ENCODE measurements at regions not wholly inside any gene's neighbourhood (a gene's known extent, or its start where the extent isn't known, plus 50 kb on each side); places are given as distances from the start of the nearest gene placed in this dataset.
"Not testable (repeated sequence)": the region's sequence is repeated elsewhere in the genome, so short reads cannot be mapped to it uniquely, and the experiment has no call there.

- no peak for DNase-seq (ENCODE audit: low spot score)
These were observed 295.7 kb downstream of the TUSC7 start for GRCh38 chr3:117005274-117005673.

GRCh38 chr3:117005911-117006522 lies 296.4 kb downstream of the TUSC7 start:
- no peak for DNase-seq (ENCODE audit: low spot score)

GRCh38 chr3:117010318-117010717 lies 300.7 kb downstream of the TUSC7 start:
- DNase-seq (ENCODE audit: low spot score): no peak

GRCh38 chr3:117011687-117012250 lies 302.2 kb downstream of the TUSC7 start:
- no peak for DNase-seq (ENCODE audit: low spot score)

- DNase-seq (ENCODE audit: low spot score): no peak
These were observed 306.8 kb downstream of the TUSC7 start for GRCh38 chr3:117016378-117016777.

- no peak for DNase-seq (ENCODE audit: low spot score)
These were observed 307.7 kb downstream of the TUSC7 start for GRCh38 chr3:117017135-117017894.

GRCh38 chr3:117018655-117019054 lies 309.1 kb downstream of the TUSC7 start:
- DNase-seq (ENCODE audit: low spot score): no peak

- DNase-seq (ENCODE audit: low spot score): no peak
These were observed 309.6 kb downstream of the TUSC7 start for GRCh38 chr3:117019082-117019713.

- no peak for DNase-seq (ENCODE audit: low spot score)
These were observed 316.8 kb downstream of the TUSC7 start for GRCh38 chr3:117026401-117026800.

GRCh38 chr3:117035745-117036144 lies 326.2 kb downstream of the TUSC7 start:
- no peak for DNase-seq (ENCODE audit: low spot score)

GRCh38 chr3:117036259-117036799 lies 326.8 kb downstream of the TUSC7 start:
- no peak for DNase-seq (ENCODE audit: low spot score)

GRCh38 chr3:117045143-117045542 lies 335.6 kb downstream of the TUSC7 start:
- no peak for DNase-seq (ENCODE audit: low spot score)

- no peak for DNase-seq (ENCODE audit: low spot score)
These were observed 338.5 kb downstream of the TUSC7 start for GRCh38 chr3:117047951-117048705.

- no peak for DNase-seq (ENCODE audit: low spot score)
These were observed 342.8 kb downstream of the TUSC7 start for GRCh38 chr3:117052395-117052794.

- no peak for DNase-seq (ENCODE audit: low spot score)
These were observed 345.0 kb downstream of the TUSC7 start for GRCh38 chr3:117054556-117054955.

- DNase-seq (ENCODE audit: low spot score): not testable (repeated sequence)
These were observed 347.4 kb downstream of the TUSC7 start for GRCh38 chr3:117056946-117057345.

GRCh38 chr3:117059067-117059955 lies 349.7 kb downstream of the TUSC7 start:
- no peak for DNase-seq (ENCODE audit: low spot score)

- no peak for DNase-seq (ENCODE audit: low spot score)
These were observed 350.3 kb downstream of the TUSC7 start for GRCh38 chr3:117059956-117060270.

- DNase-seq (ENCODE audit: low spot score): no peak
These were observed 354.4 kb downstream of the TUSC7 start for GRCh38 chr3:117063930-117064329.

GRCh38 chr3:117068301-117068700 lies 358.7 kb downstream of the TUSC7 start:
- DNase-seq (ENCODE audit: low spot score): no peak

GRCh38 chr3:117074826-117075225 lies 365.2 kb downstream of the TUSC7 start:
- no peak for DNase-seq (ENCODE audit: low spot score)

All from hematopoietic multipotent progenitor cell treated with erythropoietin and hydrocortisone succinate and interleukin-3 and kit ligand, for 15 days (in vitro differentiated cells).